Kasumi-1 (cell line): ENCODE measurements at regions not wholly inside any gene's neighbourhood (a gene's known extent, or its start where the extent isn't known, plus 50 kb on each side); places are given as distances from the start of the nearest gene placed in this dataset.
"Not testable (repeated sequence)": the region's sequence is repeated elsewhere in the genome, so short reads cannot be mapped to it uniquely, and the experiment has no call there.

Experiments
- DNase-seq, 2 experiments: peaks; one replicate each; lab custom pipeline; 2025; lab: John Stamatoyannopoulos, UW

- no peak for DNase-seq
These were observed 403.2 kb upstream of the CDH19 start for GRCh38 chr18:67007085-67007484.

- DNase-seq = no peak
These were observed 397.2 kb upstream of the CDH19 start for GRCh38 chr18:67001052-67001451.

GRCh38 chr18:66999003-66999402, 395.1 kb upstream of the CDH19 start:
- no peak for DNase-seq

- no peak for DNase-seq
These were observed 391.4 kb upstream of the CDH19 start for GRCh38 chr18:66995270-66995669.

- DNase-seq = no peak
These were observed 390.9 kb upstream of the CDH19 start for GRCh38 chr18:66994790-66995189.

- DNase-seq = no peak
These were observed 389.6 kb upstream of the CDH19 start for GRCh38 chr18:66993492-66993891.

GRCh38 chr18:66990909-66991308, 387.0 kb upstream of the CDH19 start:
- DNase-seq = no peak

GRCh38 chr18:66979009-66979408, 375.1 kb upstream of the CDH19 start:
- no peak for DNase-seq

GRCh38 chr18:66972681-66973080, 368.8 kb upstream of the CDH19 start:
- DNase-seq = no peak

- DNase-seq = no peak
These were observed 368.1 kb upstream of the CDH19 start for GRCh38 chr18:66971960-66972359.

- DNase-seq = no peak
These were observed 362.3 kb upstream of the CDH19 start for GRCh38 chr18:66966171-66966570.

- no peak for DNase-seq
These were observed 354.4 kb upstream of the CDH19 start for GRCh38 chr18:66958309-66958708.

- no peak for DNase-seq
These were observed 347.9 kb upstream of the CDH19 start for GRCh38 chr18:66951750-66952149.

- no peak for DNase-seq
These were observed 345.5 kb upstream of the CDH19 start for GRCh38 chr18:66949419-66949818.

- DNase-seq = no peak
These were observed 333.7 kb upstream of the CDH19 start for GRCh38 chr18:66937546-66937945.

- DNase-seq = no peak
These were observed 327.1 kb upstream of the CDH19 start for GRCh38 chr18:66931010-66931409.

- DNase-seq = no peak
These were observed 312.9 kb upstream of the CDH19 start for GRCh38 chr18:66916834-66917233.

GRCh38 chr18:66900837-66901236, 296.9 kb upstream of the CDH19 start:
- no peak for DNase-seq

- no peak for DNase-seq
These were observed 291.7 kb upstream of the CDH19 start for GRCh38 chr18:66895631-66896030.

GRCh38 chr18:66894851-66895250, 291.0 kb upstream of the CDH19 start:
- DNase-seq = no peak

GRCh38 chr18:66892388-66892787, 288.5 kb upstream of the CDH19 start:
- DNase-seq = not testable (repeated sequence)

- no peak for DNase-seq
These were observed 271.1 kb upstream of the CDH19 start for GRCh38 chr18:66874812-66875474.

GRCh38 chr18:66874375-66874774, 270.5 kb upstream of the CDH19 start:
- DNase-seq = no peak

- DNase-seq = no peak
These were observed 270.0 kb upstream of the CDH19 start for GRCh38 chr18:66873899-66874298.
